ENCODE measurements at regions not wholly inside any gene's neighbourhood (a gene's known extent, or its start where the extent isn't known, plus 50 kb on each side); places are given as distances from the start of the nearest gene placed in this dataset.

GRCh38 chr4:104286867-104287266, 207.8 kb downstream of the CXXC4 start:
- Mint-ChIP-seq H3K36me3 (ENCODE audit: low read depth) (no peaks in the 10 kb centered on the region), H3K27ac (no peak overlapping the region)
- ATAC-seq, result no peak

More at GRCh38 chr4:104286867-104287266, 207.8 kb downstream of the CXXC4 start:
- Histone ChIP-seq H3F3A (replicated peaks; ENCODE audit: low read depth) (no peaks in the 10 kb centered on the region), H3K4me2 (no peak overlapping the region), H4K20me1 (replicated peaks; ENCODE audit: insufficient read depth) (no peaks in the 10 kb centered on the region), H3K9me2 (ENCODE audit: insufficient read depth) (no peaks in the 10 kb centered on the region), H3K27me3 (ENCODE audit: insufficient read depth) (no peaks in the 10 kb centered on the region), H3K4me3 (no peak overlapping the region), H3K36me3 (ENCODE audit: insufficient read depth) (no peaks in the 10 kb centered on the region), H2AFZ (no peak overlapping the region), H3K79me2 (replicated peaks; ENCODE audit: insufficient read depth) (no peaks in the 10 kb centered on the region), H3K4me1 (ENCODE audit: insufficient read depth) (no peaks in the 10 kb centered on the region), H3K27ac (ENCODE audit: low read depth) (no peak overlapping the region)
- H3K4me3 Mint-ChIP-seq, result no peak overlapping the region
- no peaks in the 10 kb centered on the region for H3K27me3 Mint-ChIP-seq (ENCODE audit: insufficient read depth, low read depth, poor library complexity)
- no peak for TF ChIP-seq EZH2 (IDR thresholded peaks at IDR 0.05; ENCODE audit: low read depth, unreplicated experiment)
- no peak for TF ChIP-seq ZNF114 (CRISPR knock-in tag; IDR thresholded peaks at IDR 0.05)
- TF ChIP-seq JUNB (IDR thresholded peaks at IDR 0.05; ENCODE audit: unreplicated experiment), result no peak
- TF ChIP-seq ETS1 (IDR thresholded peaks at IDR 0.05), result no peak
- no peak for TF ChIP-seq CTCF (conservative IDR thresholded peaks at IDR 0.05; ENCODE audit: low read depth in 2 of 2)
- TF ChIP-seq STAT1 (IDR thresholded peaks at IDR 0.05; ENCODE audit: unreplicated experiment), result no peak
- no peak for TF ChIP-seq REST (IDR thresholded peaks at IDR 0.05; ENCODE audit: unreplicated experiment)
- TF ChIP-seq NANOG (IDR thresholded peaks at IDR 0.05; ENCODE audit: borderline replicate concordance), result no peak
- TF ChIP-seq CREB1 (CRISPR knock-in tag; IDR thresholded peaks at IDR 0.05; ENCODE audit: low read depth), result no peak
- no peak for TF ChIP-seq POLR2AphosphoS5 (IDR thresholded peaks at IDR 0.05; ENCODE audit: low read depth)
- no peak for TF ChIP-seq EZH2phosphoT487 (IDR thresholded peaks at IDR 0.05; ENCODE audit: unreplicated experiment)
- no peak for TF ChIP-seq ZNF462 (CRISPR knock-in tag; IDR thresholded peaks at IDR 0.05)
- no peak for TF ChIP-seq ZNF331 (CRISPR knock-in tag; IDR thresholded peaks at IDR 0.05; ENCODE audit: low read depth)
- H3K4me1 Mint-ChIP-seq, result no peaks in the 10 kb centered on the region
- H3K9me3 Mint-ChIP-seq, result no peaks in the 10 kb centered on the region
- DNase-seq (ENCODE audit: low spot score), result no peak

Data from GM23338 (cell line).